WTC11 (cell line): ENCODE measurements at regions not wholly inside any gene's neighbourhood (a gene's known extent, or its start where the extent isn't known, plus 50 kb on each side); places are given as distances from the start of the nearest gene placed in this dataset.

ENCODE experiments used
- CREB1 ChIP-seq: sonication (generic); formaldehyde crosslinking; IDR thresholded peaks from 2 replicates; pipeline ENCODE4 v1.8.0; 2023; ENCODE audit warnings: mild to moderate bottlenecking, missing genetic modification reagents
- FOXJ3 ChIP-seq: sonication (generic); formaldehyde crosslinking; IDR thresholded peaks from 2 replicates; pipeline ENCODE4 v1.9.0; 2021; ENCODE audit warnings: missing genetic modification reagents, mild to moderate bottlenecking, borderline replicate concordance
- NR1H2 ChIP-seq: sonication (generic); formaldehyde crosslinking; IDR thresholded peaks from 2 replicates; pipeline ENCODE4 v1.9.0; 2021; ENCODE audit warnings: mild to moderate bottlenecking, moderate library complexity, missing genetic modification reagents
- NR2C2 ChIP-seq: sonication (generic); formaldehyde crosslinking; IDR thresholded peaks from 2 replicates; pipeline ENCODE4 v1.8.0; 2022; ENCODE audit warnings: mild to moderate bottlenecking, missing genetic modification reagents
- SP1 ChIP-seq: sonication (generic); formaldehyde crosslinking; conservative IDR thresholded peaks from 2 replicates; pipeline ENCODE4 v1.8.1; 2022; ENCODE audit warnings: missing genetic modification reagents
- TP53 ChIP-seq: sonication (generic); formaldehyde crosslinking; IDR thresholded peaks from 2 replicates; pipeline ENCODE4 v1.8.1; 2023; ENCODE audit warnings: mild to moderate bottlenecking, missing genetic modification reagents
- ZNF138 ChIP-seq: sonication (generic); formaldehyde crosslinking; conservative IDR thresholded peaks from 2 replicates; pipeline ENCODE4 v1.8.1; 2022; ENCODE audit warnings: mild to moderate bottlenecking, moderate library complexity, missing genetic modification reagents
- ZNF263 ChIP-seq: sonication (generic); formaldehyde crosslinking; IDR thresholded peaks from 2 replicates; pipeline ENCODE4 v1.8.1; 2022; ENCODE audit warnings: low read depth, mild to moderate bottlenecking, moderate library complexity, missing genetic modification reagents
- ZNF317 ChIP-seq: sonication (generic); formaldehyde crosslinking; IDR thresholded peaks from 2 replicates; pipeline ENCODE4 v1.8.1; 2023; ENCODE audit warnings: low read depth, mild to moderate bottlenecking, moderate library complexity, missing genetic modification reagents, borderline replicate concordance
- TF ChIP-seq, protein P1 (sequence below): fragments of 200-600 bp; IDR thresholded peaks from 2 replicates; pipeline ENCODE4 v1.8.0; 2022; ENCODE audit warnings: antibody characterized with exemption
- TF ChIP-seq, protein P2 (sequence below): sonication (generic); formaldehyde crosslinking; IDR thresholded peaks from 2 replicates; pipeline ENCODE4 v1.8.0; 2022; ENCODE audit warnings: missing genetic modification reagents
- TF ChIP-seq, protein P3 (sequence below): sonication (generic); formaldehyde crosslinking; IDR thresholded peaks from 2 replicates; pipeline ENCODE4 v1.8.1; 2022; ENCODE audit warnings: low read depth, missing genetic modification reagents, borderline replicate concordance
- TF ChIP-seq, protein P4 (sequence below): sonication (generic); formaldehyde crosslinking; IDR thresholded peaks from 2 replicates; pipeline ENCODE4 v1.8.0; 2022; ENCODE audit warnings: mild to moderate bottlenecking, missing genetic modification reagents
- TF ChIP-seq, protein P5 (sequence below): sonication (generic); formaldehyde crosslinking; IDR thresholded peaks from 2 replicates; pipeline ENCODE4 v1.8.0; 2022; ENCODE audit warnings: mild to moderate bottlenecking, missing genetic modification reagents

DNA sequence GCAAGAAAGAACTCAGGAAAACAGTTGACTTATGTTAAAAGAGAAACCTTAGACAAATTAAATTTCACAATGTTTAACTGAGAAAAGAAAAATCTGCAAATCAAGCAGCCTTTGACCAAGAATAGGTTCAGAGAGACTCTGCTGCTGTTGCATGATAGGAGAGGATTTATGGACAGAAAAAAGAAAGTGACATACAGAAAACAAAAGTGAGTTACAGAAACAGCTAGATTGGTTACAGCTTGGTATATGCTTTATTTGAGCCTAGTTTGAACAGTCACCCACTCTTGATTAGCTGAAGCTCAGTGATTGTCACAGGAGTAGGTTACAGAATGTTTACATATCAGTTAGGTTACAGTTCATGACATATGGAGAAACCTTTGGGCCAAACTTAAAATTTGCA lies 258.2 kb upstream of the SPOPL start:
- TF ChIP-seq, protein P1, sequence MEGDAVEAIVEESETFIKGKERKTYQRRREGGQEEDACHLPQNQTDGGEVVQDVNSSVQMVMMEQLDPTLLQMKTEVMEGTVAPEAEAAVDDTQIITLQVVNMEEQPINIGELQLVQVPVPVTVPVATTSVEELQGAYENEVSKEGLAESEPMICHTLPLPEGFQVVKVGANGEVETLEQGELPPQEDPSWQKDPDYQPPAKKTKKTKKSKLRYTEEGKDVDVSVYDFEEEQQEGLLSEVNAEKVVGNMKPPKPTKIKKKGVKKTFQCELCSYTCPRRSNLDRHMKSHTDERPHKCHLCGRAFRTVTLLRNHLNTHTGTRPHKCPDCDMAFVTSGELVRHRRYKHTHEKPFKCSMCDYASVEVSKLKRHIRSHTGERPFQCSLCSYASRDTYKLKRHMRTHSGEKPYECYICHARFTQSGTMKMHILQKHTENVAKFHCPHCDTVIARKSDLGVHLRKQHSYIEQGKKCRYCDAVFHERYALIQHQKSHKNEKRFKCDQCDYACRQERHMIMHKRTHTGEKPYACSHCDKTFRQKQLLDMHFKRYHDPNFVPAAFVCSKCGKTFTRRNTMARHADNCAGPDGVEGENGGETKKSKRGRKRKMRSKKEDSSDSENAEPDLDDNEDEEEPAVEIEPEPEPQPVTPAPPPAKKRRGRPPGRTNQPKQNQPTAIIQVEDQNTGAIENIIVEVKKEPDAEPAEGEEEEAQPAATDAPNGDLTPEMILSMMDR = no peak
- TF ChIP-seq, protein P2, sequence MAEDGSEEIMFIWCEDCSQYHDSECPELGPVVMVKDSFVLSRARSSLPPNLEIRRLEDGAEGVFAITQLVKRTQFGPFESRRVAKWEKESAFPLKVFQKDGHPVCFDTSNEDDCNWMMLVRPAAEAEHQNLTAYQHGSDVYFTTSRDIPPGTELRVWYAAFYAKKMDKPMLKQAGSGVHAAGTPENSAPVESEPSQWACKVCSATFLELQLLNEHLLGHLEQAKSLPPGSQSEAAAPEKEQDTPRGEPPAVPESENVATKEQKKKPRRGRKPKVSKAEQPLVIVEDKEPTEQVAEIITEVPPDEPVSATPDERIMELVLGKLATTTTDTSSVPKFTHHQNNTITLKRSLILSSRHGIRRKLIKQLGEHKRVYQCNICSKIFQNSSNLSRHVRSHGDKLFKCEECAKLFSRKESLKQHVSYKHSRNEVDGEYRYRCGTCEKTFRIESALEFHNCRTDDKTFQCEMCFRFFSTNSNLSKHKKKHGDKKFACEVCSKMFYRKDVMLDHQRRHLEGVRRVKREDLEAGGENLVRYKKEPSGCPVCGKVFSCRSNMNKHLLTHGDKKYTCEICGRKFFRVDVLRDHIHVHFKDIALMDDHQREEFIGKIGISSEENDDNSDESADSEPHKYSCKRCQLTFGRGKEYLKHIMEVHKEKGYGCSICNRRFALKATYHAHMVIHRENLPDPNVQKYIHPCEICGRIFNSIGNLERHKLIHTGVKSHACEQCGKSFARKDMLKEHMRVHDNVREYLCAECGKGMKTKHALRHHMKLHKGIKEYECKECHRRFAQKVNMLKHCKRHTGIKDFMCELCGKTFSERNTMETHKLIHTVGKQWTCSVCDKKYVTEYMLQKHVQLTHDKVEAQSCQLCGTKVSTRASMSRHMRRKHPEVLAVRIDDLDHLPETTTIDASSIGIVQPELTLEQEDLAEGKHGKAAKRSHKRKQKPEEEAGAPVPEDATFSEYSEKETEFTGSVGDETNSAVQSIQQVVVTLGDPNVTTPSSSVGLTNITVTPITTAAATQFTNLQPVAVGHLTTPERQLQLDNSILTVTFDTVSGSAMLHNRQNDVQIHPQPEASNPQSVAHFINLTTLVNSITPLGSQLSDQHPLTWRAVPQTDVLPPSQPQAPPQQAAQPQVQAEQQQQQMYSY = no peak
- no peak for TF ChIP-seq NR2C2
- TF ChIP-seq, protein P3, sequence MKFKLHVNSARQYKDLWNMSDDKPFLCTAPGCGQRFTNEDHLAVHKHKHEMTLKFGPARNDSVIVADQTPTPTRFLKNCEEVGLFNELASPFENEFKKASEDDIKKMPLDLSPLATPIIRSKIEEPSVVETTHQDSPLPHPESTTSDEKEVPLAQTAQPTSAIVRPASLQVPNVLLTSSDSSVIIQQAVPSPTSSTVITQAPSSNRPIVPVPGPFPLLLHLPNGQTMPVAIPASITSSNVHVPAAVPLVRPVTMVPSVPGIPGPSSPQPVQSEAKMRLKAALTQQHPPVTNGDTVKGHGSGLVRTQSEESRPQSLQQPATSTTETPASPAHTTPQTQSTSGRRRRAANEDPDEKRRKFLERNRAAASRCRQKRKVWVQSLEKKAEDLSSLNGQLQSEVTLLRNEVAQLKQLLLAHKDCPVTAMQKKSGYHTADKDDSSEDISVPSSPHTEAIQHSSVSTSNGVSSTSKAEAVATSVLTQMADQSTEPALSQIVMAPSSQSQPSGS (CRISPR knock-in tag) = no peak
- TF ChIP-seq CREB1 (CRISPR knock-in tag) = no peak
- no peak for TF ChIP-seq SP1
- no peak for TF ChIP-seq ZNF263 (CRISPR knock-in tag)
- TF ChIP-seq NR1H2 (CRISPR knock-in tag) = no peak
- TF ChIP-seq ZNF317 (CRISPR knock-in tag) = no peak
- TF ChIP-seq, protein P4, sequence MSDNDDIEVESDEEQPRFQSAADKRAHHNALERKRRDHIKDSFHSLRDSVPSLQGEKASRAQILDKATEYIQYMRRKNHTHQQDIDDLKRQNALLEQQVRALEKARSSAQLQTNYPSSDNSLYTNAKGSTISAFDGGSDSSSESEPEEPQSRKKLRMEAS (CRISPR knock-in tag) = no peak
- no peak for TF ChIP-seq FOXJ3
- no peak for TF ChIP-seq TP53 (CRISPR knock-in tag)
- TF ChIP-seq ZNF138 (CRISPR knock-in tag) = no peak
- TF ChIP-seq, protein P5, sequence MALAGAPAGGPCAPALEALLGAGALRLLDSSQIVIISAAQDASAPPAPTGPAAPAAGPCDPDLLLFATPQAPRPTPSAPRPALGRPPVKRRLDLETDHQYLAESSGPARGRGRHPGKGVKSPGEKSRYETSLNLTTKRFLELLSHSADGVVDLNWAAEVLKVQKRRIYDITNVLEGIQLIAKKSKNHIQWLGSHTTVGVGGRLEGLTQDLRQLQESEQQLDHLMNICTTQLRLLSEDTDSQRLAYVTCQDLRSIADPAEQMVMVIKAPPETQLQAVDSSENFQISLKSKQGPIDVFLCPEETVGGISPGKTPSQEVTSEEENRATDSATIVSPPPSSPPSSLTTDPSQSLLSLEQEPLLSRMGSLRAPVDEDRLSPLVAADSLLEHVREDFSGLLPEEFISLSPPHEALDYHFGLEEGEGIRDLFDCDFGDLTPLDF (CRISPR knock-in tag) = no peak
